ENCODE measurements at regions not wholly inside any gene's neighbourhood (a gene's known extent, or its start where the extent isn't known, plus 50 kb on each side); places are given as distances from the start of the nearest gene placed in this dataset.

DNA sequence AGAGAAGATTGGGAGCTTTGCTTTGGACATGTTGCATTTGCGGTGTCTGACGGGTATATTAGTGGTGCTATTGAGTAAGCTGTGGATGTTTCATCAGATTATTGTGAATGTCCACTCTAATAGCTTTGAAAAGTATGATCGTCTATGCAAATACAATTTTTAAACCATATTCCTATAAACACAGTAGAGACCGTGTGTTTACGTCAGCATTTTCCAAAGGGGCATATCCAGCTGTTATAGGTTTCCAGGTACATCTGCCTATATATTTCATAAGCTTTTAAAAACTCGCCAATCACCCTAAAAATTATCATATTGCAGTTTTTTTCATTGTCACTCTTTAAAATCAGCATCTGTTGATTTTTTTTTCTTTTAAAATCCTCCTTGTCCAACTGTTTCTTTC lies 91.7 kb downstream of the NKX2-1 start:
- TF ChIP-seq, protein P1, sequence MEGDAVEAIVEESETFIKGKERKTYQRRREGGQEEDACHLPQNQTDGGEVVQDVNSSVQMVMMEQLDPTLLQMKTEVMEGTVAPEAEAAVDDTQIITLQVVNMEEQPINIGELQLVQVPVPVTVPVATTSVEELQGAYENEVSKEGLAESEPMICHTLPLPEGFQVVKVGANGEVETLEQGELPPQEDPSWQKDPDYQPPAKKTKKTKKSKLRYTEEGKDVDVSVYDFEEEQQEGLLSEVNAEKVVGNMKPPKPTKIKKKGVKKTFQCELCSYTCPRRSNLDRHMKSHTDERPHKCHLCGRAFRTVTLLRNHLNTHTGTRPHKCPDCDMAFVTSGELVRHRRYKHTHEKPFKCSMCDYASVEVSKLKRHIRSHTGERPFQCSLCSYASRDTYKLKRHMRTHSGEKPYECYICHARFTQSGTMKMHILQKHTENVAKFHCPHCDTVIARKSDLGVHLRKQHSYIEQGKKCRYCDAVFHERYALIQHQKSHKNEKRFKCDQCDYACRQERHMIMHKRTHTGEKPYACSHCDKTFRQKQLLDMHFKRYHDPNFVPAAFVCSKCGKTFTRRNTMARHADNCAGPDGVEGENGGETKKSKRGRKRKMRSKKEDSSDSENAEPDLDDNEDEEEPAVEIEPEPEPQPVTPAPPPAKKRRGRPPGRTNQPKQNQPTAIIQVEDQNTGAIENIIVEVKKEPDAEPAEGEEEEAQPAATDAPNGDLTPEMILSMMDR (IDR thresholded peaks at IDR 0.05): no peak
- no peak for TF ChIP-seq POLR2A (IDR thresholded peaks at IDR 0.05)
